IMR-90 (cell line): ENCODE measurements at regions not wholly inside any gene's neighbourhood (a gene's known extent, or its start where the extent isn't known, plus 50 kb on each side); places are given as distances from the start of the nearest gene placed in this dataset.
A peak's percentile ranks its signal among the peaks of the same experiment; 100 is the strongest.

Experiments
- ATAC-seq: fragments of 200-7000 bp; cut with Tn5 transposase; 2 replicates; pipeline ENCODE4 v1.9.1; 2020; ENCODE audit warnings: low read depth, mild to moderate bottlenecking, moderate library complexity
- BruUV-seq: library from RNA; stranded (reverse); fragments of 400-500 nt; replicated peaks from 2 replicates; lab custom pipeline; 2021; lab: Mats Ljungman, UMichigan
- CTCF ChIA-PET: fragments of 300-600 bp; formaldehyde crosslinking; extraction: SDS; loops from one replicate; lab custom pipeline; 2021; ENCODE audit warnings: antibody characterized with exemption; lab: Yijun Ruan, JAX
- POLR2A ChIA-PET: fragments of 300-600 bp; sonication (Branson Sonifier 250); formaldehyde crosslinking; loops from one replicate; lab custom pipeline; 2022; ENCODE audit warnings: antibody characterized with exemption; ENCODE audit not compliant: unreplicated experiment; lab: Charles Lee
- DNase-seq: peaks from one replicate; pipeline ENCODE4 v3.0.0; 2013
- H2AFZ ChIP-seq: replicated peaks from 2 replicates; pipeline ENCODE3; 2013; ENCODE audit warnings: low read length, mild to moderate bottlenecking; ENCODE audit not compliant: poor library complexity
- H2AK5ac ChIP-seq: 2 replicates; pipeline ENCODE4 v1.6.1; 2013; ENCODE audit warnings: low read depth, low read length, inconsistent platforms
- H2AK9ac ChIP-seq: replicated peaks from 2 replicates; pipeline ENCODE3; 2013; ENCODE audit warnings: mild to moderate bottlenecking, low read depth, low read length, moderate library complexity; ENCODE audit not compliant: poor library complexity
- H2BK120ac ChIP-seq: 2 replicates; pipeline ENCODE4 v1.6.1; 2013; ENCODE audit warnings: low read depth, low read length, inconsistent platforms
- H2BK15ac ChIP-seq: 3 replicates; pipeline ENCODE4 v1.6.1; 2013; ENCODE audit warnings: low read depth, low read length, inconsistent platforms
- H2BK20ac ChIP-seq: 2 replicates; pipeline ENCODE4 v1.6.1; 2013; ENCODE audit warnings: low read depth, mild to moderate bottlenecking, inconsistent platforms, low read length, moderate library complexity
- H2BK5ac ChIP-seq: 2 replicates; pipeline ENCODE4 v1.6.1; 2013; ENCODE audit warnings: mild to moderate bottlenecking, low read depth, low read length, inconsistent platforms; ENCODE audit not compliant: poor library complexity, severe bottlenecking
- H3K14ac ChIP-seq: replicated peaks from 2 replicates; pipeline ENCODE4 v1.6.1; 2013; ENCODE audit warnings: low read depth, low read length, inconsistent platforms
- H3K18ac ChIP-seq: 2 replicates; pipeline ENCODE4 v1.6.1; 2013; ENCODE audit warnings: low read depth, low read length, control low read depth
- H3K23ac ChIP-seq: 2 replicates; pipeline ENCODE4 v1.6.1; 2013; ENCODE audit warnings: low read depth, low read length, inconsistent platforms
- H3K27ac ChIP-seq: 2 replicates; pipeline ENCODE4 v1.5.1; 2013; ENCODE audit warnings: mild to moderate bottlenecking, control low read depth, low read length; ENCODE audit not compliant: insufficient read depth
- H3K27me3 ChIP-seq: 2 replicates; pipeline ENCODE4 v1.6.1; 2013; ENCODE audit warnings: low read length; ENCODE audit not compliant: control insufficient read depth, insufficient read depth
- H3K36me3 ChIP-seq: 2 replicates; pipeline ENCODE4 v1.6.1; 2013; ENCODE audit warnings: low read length, mixed read lengths; ENCODE audit not compliant: control insufficient read depth, insufficient read depth
- H3K4ac ChIP-seq: 2 replicates; pipeline ENCODE4 v1.6.1; 2013; ENCODE audit warnings: low read depth, low read length, inconsistent platforms
- H3K4me1 ChIP-seq: 2 replicates; pipeline ENCODE4 v1.6.1; 2013; ENCODE audit warnings: low read length, mixed read lengths; ENCODE audit not compliant: control insufficient read depth, insufficient read depth
- H3K4me2 ChIP-seq: 2 replicates; pipeline ENCODE4 v1.6.1; 2013; ENCODE audit warnings: low read depth, mild to moderate bottlenecking, control low read depth, low read length, moderate library complexity
- H3K4me3 ChIP-seq: 2 replicates; pipeline ENCODE4 v1.5.1; 2013; ENCODE audit warnings: low read depth, mild to moderate bottlenecking, control low read depth, low read length, moderate library complexity; ENCODE audit not compliant: insufficient read depth
- H3K56ac ChIP-seq: 2 replicates; pipeline ENCODE4 v1.6.1; 2013; ENCODE audit warnings: low read length, inconsistent platforms; ENCODE audit not compliant: insufficient read depth; ENCODE audit errors: extremely low read depth
- H3K79me1 ChIP-seq, 2 experiments: 2 replicates each; pipeline ENCODE4 v1.6.1; 2013; ENCODE audit warnings: low read length in 2 of 2, inconsistent platforms in 1 of 2, low read depth in 1 of 2
- H3K9ac ChIP-seq: 2 replicates; pipeline ENCODE4 v1.6.1; 2013; ENCODE audit warnings: low read depth, low read length, control low read depth
- H3K9me1 ChIP-seq: 2 replicates; pipeline ENCODE4 v1.6.1; 2013; ENCODE audit warnings: low read length, inconsistent platforms; ENCODE audit not compliant: insufficient read depth
- H3K9me3 ChIP-seq: 2 replicates; pipeline ENCODE4 v1.6.1; 2013; ENCODE audit warnings: low read length; ENCODE audit not compliant: control insufficient read depth, insufficient read depth
- H4K20me1 ChIP-seq: 2 replicates; pipeline ENCODE4 v1.6.1; 2013; ENCODE audit warnings: low read length, inconsistent platforms; ENCODE audit not compliant: insufficient read depth
- H4K5ac ChIP-seq: 2 replicates; pipeline ENCODE4 v1.6.1; 2013; ENCODE audit warnings: mild to moderate bottlenecking, low read depth, low read length, control low read depth
- H4K8ac ChIP-seq, 2 experiments: 2 replicates each; pipeline ENCODE4 v1.6.1; 2013; ENCODE audit warnings: low read depth in 2 of 2, low read length in 2 of 2, control low read depth in 1 of 2, inconsistent platforms in 1 of 2
- H4K91ac ChIP-seq: 2 replicates; pipeline ENCODE4 v1.6.1; 2013; ENCODE audit warnings: low read depth, low read length, inconsistent platforms; ENCODE audit not compliant: insufficient read depth
- FOS ChIP-seq: fragments of 150-350 bp; IDR thresholded peaks from 2 replicates; pipeline ENCODE4 v1.6.1; 2016; ENCODE audit warnings: low read depth, low read length
- MAFK ChIP-seq: IDR thresholded peaks from 2 replicates; pipeline ENCODE4 v1.6.1; 2012; ENCODE audit warnings: low read depth, low read length, improper control_type of control experiment
- POLR2A ChIP-seq: IDR thresholded peaks from 2 replicates; pipeline ENCODE4 v1.6.1; 2012; ENCODE audit warnings: mild to moderate bottlenecking, low read depth, low read length
- WGBS, 2 experiments: methylation state at CpG; one replicate each; pipeline versions ENCODE4 v1.1.5 to v1.1.7; 2013; ENCODE audit warnings: missing lambda C conversion rate in 2 of 2; ENCODE audit not compliant: insufficient read length in 1 of 2; ENCODE audit errors: extremely low coverage in 2 of 2; 5-methylcytosine and 5-hydroxymethylcytosine counted together
- dilution Hi-C: fragments of 300-500 bp; cut with HindIII; formaldehyde crosslinking; loops from one replicate; pipeline ENCODE4 v1.14.3; 2018; ENCODE audit warnings: low sequenced_read_pairs; ENCODE audit not compliant: unreplicated experiment
- in situ Hi-C: fragments of 300-500 bp; cut with MboI; formaldehyde crosslinking; loops from 3 replicates; pipeline ENCODE4 v1.14.3; 2019; ENCODE audit warnings: low sequenced_read_pairs, inconsistent platforms, mixed read lengths
- intact Hi-C: fragments of 100-400 bp; cut with micrococcal nuclease; formaldehyde crosslinking; loops from 2 replicates; pipeline ENCODE4 v1.10.0; 2022
- TF ChIP-seq, protein P1 (sequence below): fragments of 150-350 bp; IDR thresholded peaks from 2 replicates; pipeline ENCODE4 v1.6.1; 2016; ENCODE audit warnings: low read depth, mild to moderate bottlenecking, low read length, moderate library complexity, borderline replicate concordance

DNA sequence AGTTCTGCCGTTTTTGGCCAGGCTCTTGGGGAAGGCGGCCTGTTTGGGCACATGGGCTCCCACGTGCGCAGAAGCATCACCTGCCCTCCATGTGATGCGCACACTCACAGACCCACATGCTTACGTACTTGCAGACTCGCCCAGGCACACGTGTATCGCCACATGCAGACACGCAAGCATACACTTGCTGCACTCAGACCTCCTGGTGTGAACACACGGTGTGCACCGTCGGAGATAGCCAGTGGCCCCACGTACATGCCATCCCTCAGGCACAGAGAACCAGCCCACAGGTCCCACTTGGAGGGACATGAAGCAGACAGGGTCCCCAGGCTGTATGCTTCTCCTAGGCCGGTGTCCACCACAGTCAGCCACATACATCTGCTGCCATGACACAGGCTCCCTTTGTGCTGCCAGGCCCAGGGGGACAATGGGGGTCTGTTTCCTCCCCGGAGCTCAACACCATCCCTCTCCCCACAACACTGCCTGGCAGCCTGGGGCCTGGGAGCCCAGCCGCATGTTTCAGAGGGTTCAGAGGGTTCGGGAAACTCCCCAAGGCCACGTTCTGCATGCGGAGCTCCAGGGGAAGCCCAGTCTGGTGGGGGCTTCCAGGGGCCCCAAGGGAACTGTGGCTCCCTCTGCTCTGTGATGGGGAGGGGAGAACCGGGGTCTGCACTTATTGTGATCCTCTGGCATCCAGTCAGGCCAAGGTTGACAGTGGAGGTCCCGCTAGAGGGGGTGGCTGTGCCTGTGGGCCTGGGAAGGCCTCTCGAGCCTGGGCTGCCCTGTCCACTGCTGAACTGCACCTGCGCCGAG is 208.1 kb upstream of the HAAO start:
- Histone ChIP-seq H2BK20ac (no peak overlapping the region), H4K8ac (no peak overlapping the region), H3K4me2 (no peak overlapping the region), H3K27ac (no peak overlapping the region), H4K5ac (no peak overlapping the region), H3K36me3 (no peaks in the 10 kb centered on the region), H3K27me3 (no peaks in the 10 kb centered on the region), H4K20me1 (no peaks in the 10 kb centered on the region), H3K9me3 (no peaks in the 10 kb centered on the region), H3K79me1 (no peaks in the 10 kb centered on the region), H3K4me1 (no peaks in the 10 kb centered on the region), H3K4me3 (no peak overlapping the region), H2AFZ (peak overlapping the region; percentile 43), H3K23ac (no peak overlapping the region), H3K18ac (no peak overlapping the region), H2AK9ac (no peak overlapping the region), H2AK5ac (peak overlapping the region; percentile 78; the same call in 1 of the 2 replicates), H2BK15ac (no peak overlapping the region), H3K14ac (no peak overlapping the region; the same call in 1 of the 2 replicates), H3K56ac (no peak overlapping the region), H2BK120ac (no peak overlapping the region), H3K9me1 (peaks cover 3% of the 10 kb centered on the region; the same call in 1 of the 2 replicates), H3K9ac (no peak overlapping the region), H2BK5ac (no peak overlapping the region), H3K4ac (no peak overlapping the region), H4K91ac (no peak overlapping the region)
- TF ChIP-seq, protein P1, sequence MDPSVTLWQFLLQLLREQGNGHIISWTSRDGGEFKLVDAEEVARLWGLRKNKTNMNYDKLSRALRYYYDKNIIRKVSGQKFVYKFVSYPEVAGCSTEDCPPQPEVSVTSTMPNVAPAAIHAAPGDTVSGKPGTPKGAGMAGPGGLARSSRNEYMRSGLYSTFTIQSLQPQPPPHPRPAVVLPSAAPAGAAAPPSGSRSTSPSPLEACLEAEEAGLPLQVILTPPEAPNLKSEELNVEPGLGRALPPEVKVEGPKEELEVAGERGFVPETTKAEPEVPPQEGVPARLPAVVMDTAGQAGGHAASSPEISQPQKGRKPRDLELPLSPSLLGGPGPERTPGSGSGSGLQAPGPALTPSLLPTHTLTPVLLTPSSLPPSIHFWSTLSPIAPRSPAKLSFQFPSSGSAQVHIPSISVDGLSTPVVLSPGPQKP: no peak
- TF ChIP-seq MAFK (no peak), POLR2A (no peak), FOS (no peak)
- ATAC-seq (no peak), DNase-seq (no peak)
- WGBS, 2 experiments: 89% methylated on average over 14 of the region's 25 CpGs; no CpG with 5 or more reads in 1 of the 2 experiments
- ChIA-PET POLR2A (no interaction called here), CTCF (no interaction called here)
- in situ Hi-C loops: no loop called here
- intact Hi-C loops: no loop called here
- BruUV-seq: no TSS peak
- dilution Hi-C loops: no loop called here
